Smooth muscle cell of the brain vasculature (primary cell): ENCODE measurements at regions not wholly inside any gene's neighbourhood (a gene's known extent, or its start where the extent isn't known, plus 50 kb on each side); places are given as distances from the start of the nearest gene placed in this dataset.

ENCODE experiments used
- DNase-seq: peaks from one replicate; pipeline ENCODE4 v3.0.0-alpha.2; 2012; ENCODE audit warnings: low read depth, low spot score

DNA sequence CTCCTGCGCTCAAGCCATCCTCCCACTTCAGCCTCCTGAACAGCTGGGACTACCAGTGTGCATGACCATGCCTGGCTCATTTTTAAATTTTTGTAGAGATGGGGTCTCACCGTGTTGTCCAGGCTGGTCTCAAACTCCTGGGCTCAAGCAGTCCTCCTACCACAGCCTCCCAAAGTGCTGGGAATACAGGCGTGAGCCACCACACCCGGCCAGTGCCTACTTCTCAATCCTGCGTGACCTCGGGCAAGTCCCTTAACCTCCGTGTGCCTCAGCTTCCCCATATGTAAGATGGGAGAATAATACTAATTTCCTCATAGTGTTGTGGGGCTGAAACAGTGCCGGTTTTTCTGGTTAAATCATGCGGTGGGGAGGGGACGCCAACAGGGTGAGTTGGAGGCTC lies 143.5 kb upstream of the CIBAR2 start:
- no peak for DNase-seq

GRCh38 chr16:85256190-85256739 lies 144.0 kb upstream of the CIBAR2 start:
- no peak for DNase-seq

GRCh38 chr16:85257483-85257882 lies 145.2 kb upstream of the CIBAR2 start:
- DNase-seq = no peak

GRCh38 chr16:85258166-85258565 lies 145.9 kb upstream of the CIBAR2 start:
- no peak for DNase-seq

DNA sequence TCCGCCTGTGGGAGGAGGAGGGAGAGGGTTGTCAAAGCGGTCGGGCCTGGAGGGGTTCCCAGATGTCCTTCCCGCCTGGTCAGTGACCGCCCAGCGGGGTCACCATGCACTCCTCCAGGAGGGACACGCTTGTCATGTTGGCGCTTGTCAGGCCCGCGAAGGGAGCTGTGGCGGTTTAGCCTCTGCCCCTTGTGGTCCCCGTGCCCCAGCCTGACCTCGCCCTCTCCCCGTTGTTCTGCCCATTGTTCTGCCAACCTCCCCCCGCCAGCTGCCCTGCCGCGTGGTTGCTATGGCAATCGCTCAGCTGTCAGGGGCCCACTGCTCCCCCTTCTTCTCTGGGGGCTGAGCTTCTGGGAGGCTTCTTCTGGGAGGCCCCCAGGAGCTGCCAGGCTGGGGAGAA lies 146.4 kb upstream of the CIBAR2 start:
- DNase-seq = no peak

GRCh38 chr16:85259115-85259831 lies 147.0 kb upstream of the CIBAR2 start:
- no peak for DNase-seq

GRCh38 chr16:85259832-85260167 lies 147.5 kb upstream of the CIBAR2 start:
- DNase-seq = no peak

DNA sequence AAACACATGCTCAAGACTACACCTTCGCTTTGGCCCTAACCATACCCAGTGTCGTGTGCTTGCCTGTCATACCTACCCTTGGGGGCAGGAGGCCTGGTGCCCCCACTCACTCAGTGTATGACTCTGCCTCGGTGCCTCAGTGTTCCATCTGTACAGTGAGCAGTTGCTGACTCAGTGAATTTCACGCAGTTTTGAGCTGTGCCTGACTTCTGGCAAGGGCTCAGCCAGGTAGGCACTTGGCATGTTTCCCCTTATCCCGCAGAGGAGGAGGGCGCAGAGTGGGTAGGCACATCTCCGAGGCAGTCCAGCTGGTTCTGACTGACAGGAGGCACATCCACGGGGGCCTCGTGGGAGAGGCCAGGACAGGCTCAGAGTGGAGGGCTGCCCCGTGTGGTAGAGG lies 148.9 kb upstream of the CIBAR2 start:
- DNase-seq = no peak

GRCh38 chr16:85261657-85262557 lies 149.6 kb upstream of the CIBAR2 start:
- no peak for DNase-seq

- DNase-seq = no peak
These were observed 150.4 kb upstream of the CIBAR2 start for GRCh38 chr16:85262558-85263238.

- DNase-seq = no peak
These were observed 150.9 kb upstream of the CIBAR2 start for GRCh38 chr16:85263239-85263585.

GRCh38 chr16:85264752-85265151 lies 152.5 kb upstream of the CIBAR2 start:
- DNase-seq = no peak

GRCh38 chr16:85265161-85265784 lies 153.0 kb upstream of the CIBAR2 start:
- no peak for DNase-seq

DNA sequence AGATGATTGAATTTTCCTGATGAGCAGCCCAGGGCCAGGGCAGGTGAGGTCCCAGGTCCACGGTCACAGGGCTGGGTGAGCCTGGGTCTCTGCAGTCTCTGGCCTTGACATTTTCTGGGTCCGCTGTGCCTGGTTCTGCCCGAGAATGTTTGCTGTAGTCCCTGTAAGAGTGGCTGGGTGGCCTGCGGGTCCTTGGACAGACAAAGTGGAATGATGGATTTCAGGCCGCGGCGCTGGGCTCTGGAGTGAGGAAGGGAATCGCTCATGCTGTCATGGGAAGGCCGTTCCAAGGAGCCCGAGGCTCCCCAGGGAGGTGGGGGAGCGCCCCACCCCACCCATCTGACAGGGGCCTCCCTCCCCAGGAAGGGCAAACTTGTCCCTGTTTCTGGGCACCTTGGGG lies 153.5 kb upstream of the CIBAR2 start:
- no peak for DNase-seq

DNA sequence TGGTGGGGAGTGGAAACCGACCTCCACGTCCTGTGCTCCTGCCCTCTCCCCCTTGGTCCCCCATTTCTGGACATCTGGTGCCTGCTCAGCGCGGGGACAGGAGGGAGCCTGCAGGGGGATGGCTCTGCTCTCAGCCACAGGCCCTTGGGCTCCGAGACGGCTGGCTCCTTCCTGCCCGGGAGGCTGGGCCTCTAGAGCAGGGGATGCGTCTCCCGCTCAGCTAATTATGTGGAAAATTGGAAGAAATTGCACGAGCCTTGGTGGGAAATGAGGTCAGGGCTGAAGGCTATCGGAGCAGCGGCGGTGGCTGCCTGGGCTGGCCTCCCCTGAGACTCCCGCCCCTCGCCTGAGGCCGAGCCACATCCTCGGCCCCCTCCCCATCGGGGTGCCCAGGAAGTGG lies 154.6 kb upstream of the CIBAR2 start:
- no peak for DNase-seq

DNA sequence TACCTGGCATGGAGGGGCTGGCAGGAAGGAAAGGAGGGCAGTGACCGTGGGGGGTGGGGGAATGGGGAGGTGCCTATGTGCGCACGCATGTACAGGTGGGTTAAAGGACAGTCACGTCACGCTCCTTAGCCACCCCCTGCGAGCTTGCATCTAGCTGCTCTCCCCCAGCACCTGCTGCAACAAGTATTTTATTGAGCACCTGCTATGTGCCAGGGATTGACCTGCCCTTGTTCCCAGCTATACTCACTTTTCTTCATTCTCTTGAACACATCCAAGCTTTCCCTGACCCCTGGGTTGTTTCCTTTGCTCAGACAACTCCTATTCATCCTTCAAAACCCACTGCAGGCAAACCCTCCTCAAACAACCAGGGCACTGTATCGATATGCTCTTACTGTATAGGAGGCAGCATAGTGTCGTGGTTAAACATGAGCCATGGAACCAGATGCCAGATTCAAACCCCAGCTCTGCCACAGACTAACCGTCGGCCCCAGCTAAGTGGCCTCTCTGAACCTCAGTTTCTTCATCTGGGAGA lies 155.2 kb upstream of the CIBAR2 start:
- DNase-seq = no peak

DNA sequence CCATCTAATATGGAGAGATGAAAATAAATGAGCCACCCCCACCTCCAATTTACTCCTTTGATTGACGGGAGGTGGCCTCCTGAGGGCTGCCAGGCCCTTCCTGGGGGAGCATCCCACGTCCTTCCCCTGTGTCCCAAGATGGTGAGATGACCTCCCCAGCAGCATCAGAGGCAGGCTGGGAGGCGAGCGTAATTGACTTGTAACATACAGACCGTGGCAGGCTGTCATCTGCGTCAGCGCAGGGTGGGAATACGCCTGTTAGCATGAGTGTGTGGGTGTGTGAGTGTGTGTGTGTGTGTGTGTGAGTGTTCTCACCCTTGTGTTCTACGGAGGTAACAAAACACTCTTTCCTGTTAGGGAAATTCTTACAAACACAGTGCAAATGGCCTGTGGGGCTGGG lies 156.9 kb upstream of the CIBAR2 start:
- DNase-seq = no peak

DNA sequence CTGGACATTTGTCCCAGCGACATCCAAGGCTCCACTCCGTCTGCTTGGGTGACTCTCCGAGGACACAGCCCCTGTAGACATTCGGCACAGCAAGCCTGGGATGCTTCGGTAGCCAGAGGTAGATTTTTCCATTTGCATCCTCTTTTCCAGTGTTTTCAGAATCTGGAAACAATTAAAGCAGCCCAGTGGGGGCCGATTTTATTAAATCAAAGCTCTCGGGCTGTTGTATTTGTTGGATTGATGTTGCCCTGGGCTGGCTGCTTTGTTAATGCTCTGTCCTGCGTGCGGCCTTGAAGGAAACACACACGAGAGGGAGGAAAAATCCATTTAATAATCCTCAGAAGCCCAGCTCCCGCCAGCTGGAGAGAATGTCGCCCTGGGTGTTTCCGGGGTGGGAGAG lies 158.1 kb upstream of the CIBAR2 start:
- no peak for DNase-seq

DNA sequence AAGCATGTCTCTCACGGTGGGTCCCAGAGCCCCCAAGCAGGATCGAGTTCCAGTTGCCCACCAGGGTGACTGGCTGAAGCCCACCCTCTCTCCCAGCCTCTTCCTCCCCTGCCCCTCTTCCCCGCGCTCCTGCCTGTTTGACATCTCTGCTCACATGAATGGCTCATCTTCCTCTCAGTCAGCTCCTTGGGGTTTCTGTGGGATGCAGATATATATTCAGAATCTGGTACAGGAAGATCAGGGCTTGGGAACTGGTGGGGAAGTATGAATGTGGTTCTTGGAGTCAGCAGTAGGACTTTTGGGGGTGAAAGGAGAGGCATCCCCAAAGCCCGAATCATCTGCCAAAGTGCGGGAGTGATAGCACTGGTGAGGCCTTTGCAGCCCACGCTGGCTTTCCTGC lies 158.9 kb upstream of the CIBAR2 start:
- no peak for DNase-seq

GRCh38 chr16:85273293-85273692 lies 161.0 kb upstream of the CIBAR2 start:
- no peak for DNase-seq

GRCh38 chr16:85274501-85274900 lies 162.2 kb upstream of the CIBAR2 start:
- DNase-seq = no peak

DNA sequence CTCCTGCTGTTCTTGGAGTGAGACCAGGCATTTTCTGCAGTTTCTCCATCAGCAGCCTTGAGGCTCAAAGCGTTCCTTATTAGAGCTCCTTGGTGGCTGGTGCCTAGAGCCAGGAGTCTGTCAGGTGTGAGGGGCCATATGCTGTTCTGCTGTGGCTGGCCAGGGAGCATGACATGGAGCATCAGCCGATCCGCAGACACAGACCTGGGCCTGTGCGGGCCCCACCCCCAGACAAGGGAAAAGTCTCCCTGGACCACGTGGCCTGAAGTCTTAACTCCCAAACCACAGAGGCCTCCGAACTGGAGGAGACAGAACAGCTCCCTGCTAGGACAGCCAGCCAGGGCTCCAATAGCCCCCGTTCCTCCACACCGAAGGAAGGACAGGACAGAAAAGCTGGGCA lies 162.7 kb upstream of the CIBAR2 start:
- no peak for DNase-seq
